NCI-H345 treated with DMSO at 0.1 percent for 48 hours (cell line): ENCODE measurements at regions not wholly inside any gene's neighbourhood (a gene's known extent, or its start where the extent isn't known, plus 50 kb on each side); places are given as distances from the start of the nearest gene placed in this dataset.

ENCODE experiments used
- DNase-seq: peaks from one replicate; lab custom pipeline; 2025; ENCODE audit not compliant: unreplicated experiment; lab: John Stamatoyannopoulos, UW

GRCh38 chr11:8823174-8823742 lies 87.7 kb upstream of the AKIP1 start:
- DNase-seq: no peak

GRCh38 chr11:8826139-8826786 lies 84.7 kb upstream of the AKIP1 start:
- no peak for DNase-seq

DNA sequence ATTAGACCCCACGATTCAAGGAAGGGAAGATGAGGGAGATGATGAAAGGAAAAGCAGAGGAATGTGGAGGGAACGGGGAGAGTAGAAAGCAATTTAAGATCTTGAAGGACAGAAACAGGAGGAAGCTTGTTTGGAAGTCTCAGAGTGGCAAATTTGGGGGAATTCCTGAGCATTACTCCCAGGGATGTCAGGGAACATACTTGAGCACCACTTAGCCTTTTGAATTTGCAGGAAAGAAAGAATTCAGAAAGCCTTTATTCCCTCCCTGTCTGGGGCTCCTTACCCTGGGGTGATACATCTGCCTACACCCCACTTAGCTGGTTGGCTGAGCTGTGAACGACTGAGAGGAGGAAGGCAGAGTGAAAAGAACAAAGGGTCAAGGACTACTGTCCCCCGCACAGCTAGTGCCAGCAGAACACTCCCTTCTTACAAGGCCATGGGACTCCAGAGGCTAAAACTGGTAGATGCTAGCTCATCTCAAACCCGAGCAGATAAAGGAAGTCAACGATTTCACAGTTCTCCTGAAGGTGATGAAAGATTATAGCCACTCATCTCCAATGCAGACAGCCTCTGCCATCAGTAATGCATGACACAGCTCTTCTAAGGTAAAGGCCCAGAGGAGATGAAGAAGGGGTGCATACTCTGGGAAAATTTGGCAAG lies 84.0 kb upstream of the AKIP1 start:
- DNase-seq: no peak

- no peak for DNase-seq
Measured at GRCh38 chr11:8828046-8828445, 82.9 kb upstream of the AKIP1 start.

DNA sequence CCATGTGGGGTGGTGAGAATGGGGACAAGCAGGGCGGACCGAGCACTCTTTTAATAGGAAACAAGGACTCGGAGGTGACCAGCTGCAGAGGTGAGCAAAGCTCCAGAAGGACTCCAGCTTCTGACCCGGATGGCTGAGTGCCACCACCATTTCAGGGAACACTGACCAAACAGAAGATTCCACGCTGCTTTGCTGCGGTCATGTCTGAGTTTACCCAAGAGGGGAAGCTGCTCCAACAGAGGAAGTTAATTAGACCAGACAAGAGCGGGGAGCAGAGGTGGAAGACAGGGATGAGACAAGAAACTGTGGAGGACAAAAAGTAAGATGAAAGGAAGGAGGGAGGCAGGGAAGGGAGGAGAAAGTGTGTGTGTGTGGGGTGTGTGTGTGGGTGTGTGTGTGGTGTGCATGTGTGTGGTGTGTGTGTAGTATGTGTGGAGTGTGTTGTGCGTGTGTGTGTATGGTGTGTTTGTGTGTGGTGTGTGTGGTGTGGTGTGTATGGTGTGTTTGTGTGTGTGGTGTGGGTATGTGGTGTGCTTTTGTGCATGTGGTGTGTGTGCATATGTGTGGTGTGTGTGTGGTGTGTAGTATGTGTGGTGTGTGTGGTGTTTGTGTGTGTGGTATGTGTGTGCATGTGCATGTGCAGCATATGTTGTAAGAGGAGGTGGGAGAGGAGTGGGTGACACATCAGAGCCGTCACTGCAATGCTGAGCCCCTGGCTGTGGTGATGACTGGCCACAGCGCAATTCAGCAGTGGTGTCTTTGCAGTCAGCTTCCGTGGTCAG lies 82.2 kb upstream of the AKIP1 start:
- no peak for DNase-seq

DNA sequence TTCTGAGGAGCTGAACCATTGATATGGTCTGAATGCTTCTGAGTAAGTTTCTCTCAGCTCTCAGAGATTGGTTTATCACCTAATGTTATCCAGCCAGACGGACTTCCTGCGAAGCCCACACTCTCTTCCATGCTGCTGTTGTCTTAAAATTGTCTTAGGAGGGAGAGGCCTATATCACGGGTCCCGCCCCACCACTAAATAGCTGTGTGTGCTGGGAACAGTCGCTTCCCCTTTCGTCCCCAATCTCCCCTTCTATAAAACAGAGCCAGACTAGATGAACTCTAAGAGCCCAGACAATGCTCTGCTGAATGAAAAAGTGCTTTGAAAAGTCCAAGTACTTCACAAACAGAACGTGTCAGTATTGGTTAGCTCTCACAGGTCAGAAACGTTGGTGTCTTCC lies 81.4 kb upstream of the AKIP1 start:
- no peak for DNase-seq

DNA sequence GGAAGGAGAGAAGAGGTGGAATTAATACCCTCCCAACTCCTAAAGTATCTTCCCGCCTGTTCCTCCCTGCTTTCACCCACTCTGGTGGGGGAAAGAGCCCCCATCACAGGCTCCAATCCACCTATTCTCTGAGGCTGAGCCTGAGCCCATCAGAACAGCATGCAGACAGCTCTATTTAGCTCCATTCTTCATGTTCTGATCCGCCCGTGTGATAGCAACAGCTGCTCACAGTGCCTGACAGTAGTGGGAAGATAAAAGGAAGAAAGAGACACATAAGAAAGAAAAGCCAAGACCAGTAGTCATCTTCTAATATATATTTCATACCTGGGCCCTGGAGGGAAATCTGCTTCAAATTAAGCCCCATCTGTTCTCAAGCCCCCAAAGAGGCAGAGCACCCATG lies 80.3 kb upstream of the AKIP1 start:
- DNase-seq: no peak

- DNase-seq: no peak
Measured at GRCh38 chr11:8831861-8832260, 79.1 kb upstream of the AKIP1 start.

GRCh38 chr11:8832571-8833260 lies 78.3 kb upstream of the AKIP1 start:
- no peak for DNase-seq

DNA sequence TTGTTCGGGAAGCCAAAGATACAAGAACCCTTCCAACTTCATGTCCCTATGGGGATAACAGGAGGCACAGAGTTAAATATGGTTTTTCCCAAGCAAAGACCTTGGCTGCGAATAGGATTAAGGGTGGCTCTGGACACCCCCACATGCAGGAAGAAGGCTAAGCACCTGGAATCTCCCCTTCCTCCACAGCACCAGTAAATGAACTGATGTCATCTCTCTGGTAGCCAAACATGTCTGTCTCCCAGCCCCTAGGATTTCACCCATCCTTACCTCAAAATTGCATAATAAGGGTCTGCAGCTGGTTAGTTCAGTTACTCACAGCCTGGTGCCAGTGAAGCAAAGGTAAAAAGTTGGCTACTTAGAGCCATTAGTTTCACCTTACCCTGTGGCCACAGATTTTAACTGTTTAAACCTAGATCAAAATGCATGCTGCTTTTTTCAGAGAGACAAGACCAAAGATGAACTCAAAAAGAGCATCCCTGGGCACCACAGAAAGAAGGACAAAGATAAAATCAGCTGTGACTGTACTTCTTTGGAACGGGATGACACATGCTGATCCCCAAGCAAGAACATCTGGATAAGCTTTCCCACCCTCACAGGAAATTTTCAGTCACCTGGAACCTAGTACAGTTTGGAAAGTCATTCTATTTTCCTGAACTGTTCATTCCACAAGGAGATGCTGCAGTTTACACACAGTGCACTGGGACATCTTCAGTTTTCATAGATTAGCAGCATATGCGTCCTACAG lies 77.2 kb upstream of the AKIP1 start:
- no peak for DNase-seq

GRCh38 chr11:8834379-8834778 lies 76.6 kb upstream of the AKIP1 start:
- no peak for DNase-seq

- DNase-seq: no peak
Measured at GRCh38 chr11:8838248-8838647, 72.7 kb upstream of the AKIP1 start.

GRCh38 chr11:8839306-8839956 lies 71.6 kb upstream of the AKIP1 start:
- DNase-seq: no peak

DNA sequence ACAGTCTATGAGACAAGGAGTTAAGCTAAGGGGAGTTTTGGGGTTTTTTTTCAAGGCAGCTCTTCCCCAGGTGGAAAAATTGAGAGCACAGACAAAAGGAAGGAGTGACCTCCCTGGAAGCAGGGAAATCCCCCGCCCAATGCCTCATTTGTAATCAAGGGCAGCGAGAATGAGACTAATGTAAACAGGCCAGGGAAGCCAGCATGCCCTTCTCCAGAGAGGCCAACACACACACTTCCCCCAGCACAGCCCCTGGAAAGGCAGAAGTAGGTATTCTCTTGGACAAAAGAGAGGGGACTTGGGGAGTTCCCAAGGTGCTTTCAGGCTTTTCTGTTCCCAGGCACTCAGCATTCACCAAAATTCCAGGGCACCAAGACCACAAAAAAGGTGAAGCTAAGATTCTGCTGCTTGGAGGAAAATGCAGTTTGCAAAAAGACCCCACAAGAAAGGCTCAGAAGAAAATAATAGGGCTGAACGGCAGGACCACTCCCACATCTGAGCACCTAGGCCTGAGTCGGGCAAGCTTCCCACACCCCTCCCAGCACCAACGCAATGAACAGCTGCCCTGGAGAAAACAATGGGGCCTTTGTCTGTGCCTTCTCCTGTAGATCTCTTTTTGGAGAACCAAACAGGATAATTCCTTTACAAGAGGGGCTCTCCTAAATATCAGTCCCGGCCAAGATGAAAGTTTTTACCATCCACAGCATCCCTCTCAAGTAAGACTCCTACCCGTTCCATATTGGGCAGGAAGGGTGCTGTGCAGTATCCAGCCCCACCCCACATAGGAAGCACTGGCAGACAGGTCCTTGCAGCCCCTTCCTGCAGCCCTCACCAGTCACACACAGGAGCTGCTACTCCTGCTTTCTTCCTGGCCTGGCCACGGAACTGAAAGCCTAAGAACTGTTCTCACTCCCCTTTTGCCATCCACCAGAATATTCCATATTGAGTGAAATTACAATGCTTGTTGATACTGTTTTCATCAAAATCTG lies 70.7 kb upstream of the AKIP1 start:
- DNase-seq: no peak

GRCh38 chr11:8841899-8842298 lies 69.1 kb upstream of the AKIP1 start:
- DNase-seq: no peak

- no peak for DNase-seq
Measured at GRCh38 chr11:8858808-8859207, 52.2 kb upstream of the AKIP1 start.
